HepG2 (cell line): ENCODE measurements at regions not wholly inside any gene's neighbourhood (a gene's known extent, or its start where the extent isn't known, plus 50 kb on each side); places are given as distances from the start of the nearest gene placed in this dataset.

Source experiments
- ATAC-seq: fragments of 200-7000 bp; cut with Tn5 transposase; 3 replicates; pipeline ENCODE4 v1.9.1; 2020; ENCODE audit warnings: mild to moderate bottlenecking, moderate library complexity
- BruUV-seq: library from RNA; stranded (reverse); fragments of 400-500 nt; replicated peaks from 2 replicates; lab custom pipeline; 2021; lab: Mats Ljungman, UMichigan
- CTCF ChIA-PET: fragments of 300-600 bp; formaldehyde crosslinking; extraction: SDS; loops from one replicate; lab custom pipeline; 2021; ENCODE audit warnings: low total read pairs, inconsistent platforms, low intra/inter-chr PET ratio; lab: Yijun Ruan, JAX
- POLR2A ChIA-PET: fragments of 350-600 bp; sonication (Branson Sonifier 250); formaldehyde crosslinking; loops from one replicate; lab custom pipeline; 2020; ENCODE audit warnings: antibody characterized with exemption, inconsistent platforms; lab: Yijun Ruan, JAX
- DNase-seq: peaks from one replicate; pipeline ENCODE4 v3.0.0-alpha.2; 2015; ENCODE audit warnings: low spot score
- FAIRE-seq: peaks from 3 replicates; lab custom pipeline; 2011; peaks lifted over from hg19 to GRCh38; lab: Jason Lieb, UNC
- H2AFZ ChIP-seq: one replicate; pipeline ENCODE4 v1.6.1; 2011; ENCODE audit warnings: low read length, inconsistent platforms
- H3K27ac ChIP-seq: fragments of 300-600 bp; 3 replicates; pipeline ENCODE4 v1.8.0; 2011; ENCODE audit warnings: mixed run types, mild to moderate bottlenecking, mixed read lengths, low read length, inconsistent platforms; ENCODE audit not compliant: insufficient read depth; ENCODE audit errors: extremely low read length
- H3K27me3 ChIP-seq, 2 experiments: fragments of 200-600 bp in 1 of 2; 2 replicates in 1 of 2; 3 replicates in 1 of 2; pipeline versions ENCODE4 v1.6.0 to v1.8.0; 2011; ENCODE audit warnings: low read length in 2 of 2, mild to moderate bottlenecking in 2 of 2, moderate library complexity in 2 of 2, inconsistent platforms in 1 of 2; ENCODE audit not compliant: insufficient read depth in 2 of 2, control insufficient read depth in 1 of 2
- H3K36me3 ChIP-seq, 2 experiments: fragments of 200-600 bp in 1 of 2; replicated peaks in 1 of 2; 2 replicates in 1 of 2; 3 replicates in 1 of 2; pipeline versions ENCODE4 v1.5.1 to v1.8.0; 2011; ENCODE audit warnings: low read length in 2 of 2, inconsistent platforms in 1 of 2; ENCODE audit not compliant: insufficient read depth in 2 of 2, control insufficient read depth in 1 of 2
- H3K4me1 ChIP-seq: 2 replicates; pipeline ENCODE4 v1.5.1; 2012; ENCODE audit warnings: low read length, inconsistent platforms; ENCODE audit not compliant: insufficient read depth
- H3K4me2 ChIP-seq: 2 replicates; pipeline ENCODE4 v1.6.0; 2011; ENCODE audit warnings: low read depth, low read length, inconsistent platforms
- H3K4me3 ChIP-seq, 3 experiments: fragments of 200-600 bp in 1 of 3; sonication (generic), shearing (Covaris generic) in 1 of 3; replicated peaks in 1 of 3; 2 replicates each; pipeline ENCODE4 v1.5.1; 2011 to 2016; ENCODE audit warnings: low read length in 3 of 3, inconsistent platforms in 2 of 3, low read depth in 2 of 3, mild to moderate bottlenecking in 2 of 3, control low read depth in 1 of 3, mixed read lengths in 1 of 3; ENCODE audit not compliant: insufficient read depth in 1 of 3
- H3K79me2 ChIP-seq: one replicate; pipeline ENCODE4 v1.6.1; 2011; ENCODE audit warnings: low read length, inconsistent platforms; ENCODE audit not compliant: insufficient read depth
- H3K9ac ChIP-seq: 2 replicates; pipeline ENCODE4 v1.6.0; 2011; ENCODE audit warnings: mild to moderate bottlenecking, low read depth, low read length, inconsistent platforms; ENCODE audit not compliant: insufficient read depth
- H3K9me3 ChIP-seq: 2 replicates; pipeline ENCODE4 v1.5.1; 2012; ENCODE audit warnings: mild to moderate bottlenecking, low read length
- H4K20me1 ChIP-seq: 2 replicates; pipeline ENCODE4 v1.6.0; 2011; ENCODE audit warnings: inconsistent platforms, mild to moderate bottlenecking, low read length, moderate library complexity; ENCODE audit not compliant: insufficient read depth
- ADNP ChIP-seq: sonication (generic); formaldehyde crosslinking; IDR thresholded peaks from 2 replicates; pipeline ENCODE4 v1.4.0; 2020; ENCODE audit warnings: missing genetic modification reagents
- CAMTA2 ChIP-seq: sonication (generic); formaldehyde crosslinking; IDR thresholded peaks from 2 replicates; pipeline ENCODE4 v1.4.0; 2020; ENCODE audit warnings: mild to moderate bottlenecking, missing genetic modification reagents, borderline replicate concordance
- IRX3 ChIP-seq: sonication (generic); formaldehyde crosslinking; IDR thresholded peaks from 2 replicates; pipeline ENCODE4 v1.8.1; 2023; ENCODE audit warnings: mild to moderate bottlenecking, low read depth, missing genetic modification reagents, borderline replicate concordance
- KLF9 ChIP-seq: IDR thresholded peaks from 2 replicates; pipeline ENCODE4 v1.6.1; 2016; ENCODE audit warnings: low read depth
- NR2F1 ChIP-seq, 2 experiments: fragments of 450-650 bp in 1 of 2; formaldehyde crosslinking in 1 of 2; IDR thresholded peaks; 2 replicates each; pipeline versions ENCODE4 v1.5.0 to v1.6.1; 2016 to 2020; ENCODE audit warnings: mild to moderate bottlenecking in 1 of 2, missing compliant biosample characterization in 1 of 2, missing genetic modification reagents in 1 of 2, moderate library complexity in 1 of 2
- SKI ChIP-seq: fragments of 450-650 bp; IDR thresholded peaks from one replicate; pipeline ENCODE4 v1.6.1; 2018; ENCODE audit warnings: mild to moderate bottlenecking; ENCODE audit not compliant: partially characterized antibody
- ZC3H4 ChIP-seq: sonication (generic); formaldehyde crosslinking; IDR thresholded peaks from 2 replicates; pipeline ENCODE4 v1.4.0; 2020; ENCODE audit warnings: missing genetic modification reagents, borderline replicate concordance
- ZNF264 ChIP-seq: sonication (generic); formaldehyde crosslinking; IDR thresholded peaks from 2 replicates; pipeline ENCODE4 v1.4.0; 2020; ENCODE audit warnings: missing genetic modification reagents
- ZNF570 ChIP-seq: sonication (generic); formaldehyde crosslinking; IDR thresholded peaks from 2 replicates; pipeline ENCODE4 v1.4.0; 2020; ENCODE audit warnings: mild to moderate bottlenecking, missing genetic modification reagents, borderline replicate concordance
- WGBS: methylation state at CpG from one replicate; pipeline ENCODE4 v1.1.6; 2017; ENCODE audit warnings: low lambda C conversion rate; 5-methylcytosine and 5-hydroxymethylcytosine counted together
- in situ Hi-C: cut with HindIII; loops from 2 replicates; pipeline ENCODE4 v1.10.0; 2017; ENCODE audit warnings: low pct_unique_long_range_greater_than_20kb; ENCODE audit not compliant: extremely low pct_ligation_motif_present
- intact Hi-C: fragments of 100-400 bp; cut with micrococcal nuclease; formaldehyde crosslinking; loops from one replicate; pipeline ENCODE4 v1.10.0; 2022; ENCODE audit not compliant: unreplicated experiment
- TF ChIP-seq, protein P1 (sequence below): sonication (generic); formaldehyde crosslinking; IDR thresholded peaks from 2 replicates; pipeline ENCODE4; 2020; ENCODE audit warnings: missing genetic modification reagents, mild to moderate bottlenecking, borderline replicate concordance
- TF ChIP-seq, protein P2 (sequence below), 2 experiments: sonication (generic) in 1 of 2; formaldehyde crosslinking in 1 of 2; IDR thresholded peaks; 2 replicates each; pipeline versions ENCODE4 v1.6.1 to v1.9.0; 2014 to 2022; ENCODE audit warnings: antibody characterized with exemption in 1 of 2, borderline replicate concordance in 1 of 2, inconsistent platforms in 1 of 2, low read depth in 1 of 2, missing genetic modification reagents in 1 of 2

DNA sequence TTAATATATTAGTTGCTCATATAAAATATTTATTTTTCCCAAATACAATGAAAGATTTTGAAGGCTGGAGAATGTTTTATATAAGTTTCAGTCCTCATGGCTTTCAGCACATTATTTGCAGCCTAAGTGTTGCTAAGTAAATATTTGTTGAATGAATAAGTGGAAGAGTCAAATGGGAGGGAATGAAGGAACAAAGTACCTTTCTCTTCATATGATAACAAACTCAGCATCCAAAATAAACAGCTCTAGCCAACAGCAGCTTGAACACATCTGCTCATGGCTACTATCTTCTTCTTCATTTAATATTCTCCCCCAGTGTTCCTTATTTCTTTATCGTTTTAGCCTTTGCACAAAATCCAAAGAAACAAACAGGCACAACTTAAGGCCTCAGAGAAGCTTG lies 385.2 kb upstream of the PIK3C3 start:
- no peak for FAIRE-seq
- Histone ChIP-seq H3K36me3 (no peaks in the 10 kb centered on the region), H3K27me3 (no peaks in the 10 kb centered on the region), H3K4me3 (no peak overlapping the region), H3K9me3 (no peaks in the 10 kb centered on the region), H4K20me1 (no peaks in the 10 kb centered on the region), H3K4me2 (no peak overlapping the region), H3K9ac (no peak overlapping the region), H3K4me1 (no peaks in the 10 kb centered on the region), H3K27ac (no peak overlapping the region), H3K79me2 (no peaks in the 10 kb centered on the region), H2AFZ (no peak overlapping the region)
- POLR2A ChIA-PET: no interaction called here
- TF ChIP-seq KLF9 (CRISPR knock-in tag): no peak
- TF ChIP-seq, protein P1, sequence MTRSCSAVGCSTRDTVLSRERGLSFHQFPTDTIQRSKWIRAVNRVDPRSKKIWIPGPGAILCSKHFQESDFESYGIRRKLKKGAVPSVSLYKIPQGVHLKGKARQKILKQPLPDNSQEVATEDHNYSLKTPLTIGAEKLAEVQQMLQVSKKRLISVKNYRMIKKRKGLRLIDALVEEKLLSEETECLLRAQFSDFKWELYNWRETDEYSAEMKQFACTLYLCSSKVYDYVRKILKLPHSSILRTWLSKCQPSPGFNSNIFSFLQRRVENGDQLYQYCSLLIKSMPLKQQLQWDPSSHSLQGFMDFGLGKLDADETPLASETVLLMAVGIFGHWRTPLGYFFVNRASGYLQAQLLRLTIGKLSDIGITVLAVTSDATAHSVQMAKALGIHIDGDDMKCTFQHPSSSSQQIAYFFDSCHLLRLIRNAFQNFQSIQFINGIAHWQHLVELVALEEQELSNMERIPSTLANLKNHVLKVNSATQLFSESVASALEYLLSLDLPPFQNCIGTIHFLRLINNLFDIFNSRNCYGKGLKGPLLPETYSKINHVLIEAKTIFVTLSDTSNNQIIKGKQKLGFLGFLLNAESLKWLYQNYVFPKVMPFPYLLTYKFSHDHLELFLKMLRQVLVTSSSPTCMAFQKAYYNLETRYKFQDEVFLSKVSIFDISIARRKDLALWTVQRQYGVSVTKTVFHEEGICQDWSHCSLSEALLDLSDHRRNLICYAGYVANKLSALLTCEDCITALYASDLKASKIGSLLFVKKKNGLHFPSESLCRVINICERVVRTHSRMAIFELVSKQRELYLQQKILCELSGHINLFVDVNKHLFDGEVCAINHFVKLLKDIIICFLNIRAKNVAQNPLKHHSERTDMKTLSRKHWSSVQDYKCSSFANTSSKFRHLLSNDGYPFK: no peak
- TF ChIP-seq ZC3H4: no peak
- no peak for TF ChIP-seq IRX3
- no peak for TF ChIP-seq ZNF264
- TF ChIP-seq CAMTA2 (CRISPR knock-in tag): no peak
- no peak for TF ChIP-seq ADNP (CRISPR knock-in tag)
- 0% methylated on average over 1 of the region's 1 CpG for WGBS
- no TSS peak for BruUV-seq
- no peak for DNase-seq
- intact Hi-C loops (no loop called here), in situ Hi-C loops (no loop called here)
- ATAC-seq: no peak
- CTCF ChIA-PET: no interaction called here

DNA sequence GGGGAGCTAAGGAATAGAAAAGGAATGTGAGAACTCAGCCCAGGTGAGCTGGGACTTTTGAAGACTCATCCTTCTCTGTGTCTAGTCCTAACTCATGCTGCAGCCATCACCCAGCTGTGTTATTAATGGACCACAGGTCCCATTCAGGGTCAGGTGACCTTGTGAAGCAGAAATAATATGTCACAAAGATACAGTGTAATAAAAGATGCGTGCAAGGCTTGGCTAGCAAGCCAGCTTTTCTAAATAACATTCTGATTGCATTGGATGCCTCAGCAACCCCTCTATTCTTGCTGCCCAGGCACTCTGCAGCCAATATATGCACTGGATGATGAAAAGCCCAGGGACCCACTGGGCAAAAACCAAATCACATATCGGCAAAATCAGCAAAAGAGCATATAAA lies 393.1 kb upstream of the PIK3C3 start:
- H3K9me3 ChIP-seq: no peaks in the 10 kb centered on the region
- no peak overlapping the region for H3K4me3 ChIP-seq
- H3K27ac ChIP-seq: no peak overlapping the region
- H3K79me2 ChIP-seq: no peaks in the 10 kb centered on the region
- no peaks in the 10 kb centered on the region for H4K20me1 ChIP-seq
- no peak overlapping the region for H2AFZ ChIP-seq
- WGBS: 0% methylated on average over 2 of the region's 2 CpGs
- FAIRE-seq: no peak
- DNase-seq: no peak
- CTCF ChIA-PET: no interaction called here
- no peak for ATAC-seq
- intact Hi-C loops (no loop called here), in situ Hi-C loops (no loop called here)
- POLR2A ChIA-PET: no interaction called here
- no peak overlapping the region for H3K9ac ChIP-seq
- BruUV-seq: no TSS peak
- H3K4me1 ChIP-seq: no peaks in the 10 kb centered on the region
- no peaks in the 10 kb centered on the region for H3K36me3 ChIP-seq
- H3K4me2 ChIP-seq: no peak overlapping the region
- H3K27me3 ChIP-seq: no peaks in the 10 kb centered on the region
- no peak for TF ChIP-seq NR2F1 (CRISPR knock-in tag; IDR thresholded peaks at IDR 0.05)
- TF ChIP-seq SKI: no peak
- no peak for TF ChIP-seq ZNF570 (CRISPR knock-in tag)
- TF ChIP-seq, protein P2, sequence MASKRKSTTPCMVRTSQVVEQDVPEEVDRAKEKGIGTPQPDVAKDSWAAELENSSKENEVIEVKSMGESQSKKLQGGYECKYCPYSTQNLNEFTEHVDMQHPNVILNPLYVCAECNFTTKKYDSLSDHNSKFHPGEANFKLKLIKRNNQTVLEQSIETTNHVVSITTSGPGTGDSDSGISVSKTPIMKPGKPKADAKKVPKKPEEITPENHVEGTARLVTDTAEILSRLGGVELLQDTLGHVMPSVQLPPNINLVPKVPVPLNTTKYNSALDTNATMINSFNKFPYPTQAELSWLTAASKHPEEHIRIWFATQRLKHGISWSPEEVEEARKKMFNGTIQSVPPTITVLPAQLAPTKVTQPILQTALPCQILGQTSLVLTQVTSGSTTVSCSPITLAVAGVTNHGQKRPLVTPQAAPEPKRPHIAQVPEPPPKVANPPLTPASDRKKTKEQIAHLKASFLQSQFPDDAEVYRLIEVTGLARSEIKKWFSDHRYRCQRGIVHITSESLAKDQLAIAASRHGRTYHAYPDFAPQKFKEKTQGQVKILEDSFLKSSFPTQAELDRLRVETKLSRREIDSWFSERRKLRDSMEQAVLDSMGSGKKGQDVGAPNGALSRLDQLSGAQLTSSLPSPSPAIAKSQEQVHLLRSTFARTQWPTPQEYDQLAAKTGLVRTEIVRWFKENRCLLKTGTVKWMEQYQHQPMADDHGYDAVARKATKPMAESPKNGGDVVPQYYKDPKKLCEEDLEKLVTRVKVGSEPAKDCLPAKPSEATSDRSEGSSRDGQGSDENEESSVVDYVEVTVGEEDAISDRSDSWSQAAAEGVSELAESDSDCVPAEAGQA (IDR thresholded peaks at IDR 0.05; ENCODE audit: low read depth): no peak
- TF ChIP-seq, protein P2 (CRISPR knock-in tag; IDR thresholded peaks at IDR 0.05; ENCODE audit: borderline replicate concordance): no peak
